Parathyroid adenoma (tissue), 2 donors: ENCODE measurements at regions not wholly inside any gene's neighbourhood (a gene's known extent, or its start where the extent isn't known, plus 50 kb on each side); places are given as distances from the start of the nearest gene placed in this dataset.

Experiments
- H2AFZ ChIP-seq: fragments of 300-600 bp; sonication (generic); one replicate; pipeline ENCODE4 v1.7.0; 2017; ENCODE audit warnings: antibody characterized with exemption, mild to moderate bottlenecking
- H3K27ac ChIP-seq: fragments of 300-600 bp; sonication (generic); one replicate; pipeline ENCODE4 v1.7.0; 2017
- H3K27me3 ChIP-seq: fragments of 300-600 bp; sonication (generic); one replicate; pipeline ENCODE4 v1.7.0; 2017; ENCODE audit warnings: low read length; ENCODE audit not compliant: control insufficient read depth, insufficient read depth
- H3K36me3 ChIP-seq: fragments of 300-600 bp; sonication (generic); one replicate; pipeline ENCODE4 v1.7.0; 2017; ENCODE audit warnings: low read length; ENCODE audit not compliant: control insufficient read depth, insufficient read depth
- H3K4me1 ChIP-seq: fragments of 300-600 bp; sonication (generic); one replicate; pipeline ENCODE4 v1.7.0; 2017; ENCODE audit warnings: control low read depth
- H3K4me2 ChIP-seq: fragments of 300-600 bp; sonication (generic); one replicate; pipeline ENCODE4 v1.7.0; 2017; ENCODE audit warnings: low read length
- H3K4me3 ChIP-seq: fragments of 300-600 bp; sonication (generic); one replicate; pipeline ENCODE4 v1.7.0; 2017; ENCODE audit warnings: low read depth, low read length
- H3K79me2 ChIP-seq: fragments of 300-600 bp; sonication (generic); one replicate; pipeline ENCODE4 v1.7.0; 2017; ENCODE audit warnings: control low read depth
- H3K9ac ChIP-seq: fragments of 300-600 bp; sonication (generic); one replicate; pipeline ENCODE4 v1.7.0; 2017; ENCODE audit warnings: mild to moderate bottlenecking
- H3K9me3 ChIP-seq: fragments of 300-600 bp; sonication (generic); one replicate; pipeline ENCODE4 v1.7.0; 2017; ENCODE audit warnings: low read length; ENCODE audit not compliant: control insufficient read depth
- CTCF ChIP-seq: fragments of 300-600 bp; sonication (generic); IDR thresholded peaks from one replicate; pipeline ENCODE4 v1.7.0; 2017; ENCODE audit warnings: antibody characterized with exemption, mild to moderate bottlenecking
- donor health status: primary hyperparathyroidism.

GRCh38 chr12:85509081-85509856, 229.2 kb downstream of the ALX1 start:
- no peak overlapping the region for H3K9ac ChIP-seq
- no peaks in the 10 kb centered on the region for H3K36me3 ChIP-seq
- H3K79me2 ChIP-seq: no peaks in the 10 kb centered on the region
- no peak overlapping the region for H3K4me3 ChIP-seq
- no peak overlapping the region for H2AFZ ChIP-seq
- H3K27ac ChIP-seq: no peak overlapping the region
- no peaks in the 10 kb centered on the region for H3K4me1 ChIP-seq
- H3K4me2 ChIP-seq: no peak overlapping the region
- no peaks in the 10 kb centered on the region for H3K9me3 ChIP-seq
- H3K27me3 ChIP-seq: no peaks in the 10 kb centered on the region
- TF ChIP-seq CTCF: no peak

GRCh38 chr12:85509857-85510256, 229.8 kb downstream of the ALX1 start:
- H3K9me3 ChIP-seq: no peaks in the 10 kb centered on the region
- no peak overlapping the region for H3K27ac ChIP-seq
- no peak for TF ChIP-seq CTCF

GRCh38 chr12:85516039-85516438, 236.0 kb downstream of the ALX1 start:
- Histone ChIP-seq H3K9ac (no peak overlapping the region), H3K9me3 (no peaks in the 10 kb centered on the region), H3K4me3 (no peak overlapping the region), H2AFZ (no peak overlapping the region), H3K4me1 (no peaks in the 10 kb centered on the region), H3K27me3 (no peaks in the 10 kb centered on the region), H3K36me3 (no peaks in the 10 kb centered on the region), H3K4me2 (no peak overlapping the region), H3K79me2 (no peaks in the 10 kb centered on the region), H3K27ac (no peak overlapping the region)
- no peak for TF ChIP-seq CTCF

More at GRCh38 chr12:85509857-85510256, 229.8 kb downstream of the ALX1 start:
- Histone ChIP-seq H3K4me1 (no peaks in the 10 kb centered on the region), H3K79me2 (no peaks in the 10 kb centered on the region), H3K36me3 (no peaks in the 10 kb centered on the region), H2AFZ (no peak overlapping the region), H3K4me2 (no peak overlapping the region), H3K4me3 (no peak overlapping the region), H3K9ac (no peak overlapping the region), H3K27me3 (no peaks in the 10 kb centered on the region)

- no peak for TF ChIP-seq CTCF
- H3K36me3 ChIP-seq: no peaks in the 10 kb centered on the region
- H3K9ac ChIP-seq: no peak overlapping the region
- H3K9me3 ChIP-seq: no peaks in the 10 kb centered on the region
- no peaks in the 10 kb centered on the region for H3K27me3 ChIP-seq
- no peak overlapping the region for H2AFZ ChIP-seq
- no peaks in the 10 kb centered on the region for H3K4me1 ChIP-seq
- H3K4me2 ChIP-seq: no peak overlapping the region
- H3K79me2 ChIP-seq: no peaks in the 10 kb centered on the region
- no peak overlapping the region for H3K27ac ChIP-seq
- H3K4me3 ChIP-seq: no peak overlapping the region
These were observed 236.8 kb downstream of the ALX1 start for GRCh38 chr12:85516667-85517325.
